Left lung (tissue), 4 donors: ENCODE measurements at regions not wholly inside any gene's neighbourhood (a gene's known extent, or its start where the extent isn't known, plus 50 kb on each side); places are given as distances from the start of the nearest gene placed in this dataset.

ENCODE experiments used
- ATAC-seq: fragments of 200-7000 bp; cut with Tn5 transposase; one replicate; pipeline ENCODE4 v1.9.1; 2020; ENCODE audit warnings: moderate library complexity
- DNase-seq, 4 donors: peaks; one replicate each; pipeline ENCODE4 v3.0.0-alpha.2; 2013 to 2020
- H3K27ac ChIP-seq, 2 donors: fragments of 200-600 bp; sonication (generic) in 1 of 2; one replicate each; pipeline versions ENCODE4 v1.5.0 to v1.8.0; 2020 to 2021
- H3K27me3 ChIP-seq, 2 donors: fragments of 200-600 bp; sonication (generic) in 1 of 2; one replicate each; pipeline versions ENCODE4 v1.5.0 to v1.8.0; 2020 to 2021
- H3K36me3 ChIP-seq, 2 donors: fragments of 200-600 bp; sonication (generic) in 1 of 2; one replicate each; pipeline versions ENCODE4 v1.5.0 to v1.8.0; 2020 to 2021
- H3K4me1 ChIP-seq, 2 donors: fragments of 200-600 bp; one replicate each; pipeline ENCODE4 v1.8.0; 2021
- H3K4me3 ChIP-seq, 2 donors: fragments of 200-600 bp; sonication (generic) in 1 of 2; one replicate each; pipeline versions ENCODE4 v1.5.0 to v1.8.0; 2020 to 2021; ENCODE audit warnings: mild to moderate bottlenecking in 1 of 2
- H3K9me3 ChIP-seq, 2 donors: fragments of 200-600 bp; sonication (generic) in 1 of 2; one replicate each; pipeline versions ENCODE4 v1.5.0 to v1.8.0; 2020 to 2021
- CTCF ChIP-seq, 2 donors: fragments of 200-600 bp; sonication (generic) in 1 of 2; IDR thresholded peaks; one replicate each; pipeline versions ENCODE4 v1.5.0 to v1.8.0; 2021; ENCODE audit warnings: antibody characterized with exemption in 2 of 2
- intact Hi-C, 2 donors: fragments of 100-400 bp; cut with DNase I; formaldehyde crosslinking; loops; one replicate each; pipeline versions ENCODE4 v1.11.2 to v1.14.2; 2022
- donor health status: DM: no; HTN: yes; CAD: no.
- donor health status: DM: no; HTN: no; CAD: no.

DNA sequence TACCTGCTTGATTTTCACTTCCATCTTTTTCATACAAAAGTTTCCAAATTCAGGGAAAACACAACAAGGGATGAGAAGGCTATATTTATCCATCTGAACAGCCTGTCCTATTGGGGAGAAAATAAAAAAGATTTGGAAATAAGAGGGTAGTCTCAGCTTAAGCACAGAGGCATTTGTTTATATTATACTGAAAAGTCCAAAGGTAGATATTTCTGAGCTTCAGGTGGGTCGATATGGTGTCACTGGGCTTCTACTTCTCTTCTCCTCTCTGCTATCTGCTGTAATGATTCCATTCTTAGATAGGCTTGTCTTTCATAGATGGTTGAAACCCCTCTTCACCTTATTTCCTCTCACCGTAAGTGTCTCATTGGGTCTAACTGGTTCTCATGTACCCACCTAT, 337.0 kb downstream of the INSC start:
- no peak for ATAC-seq
- Histone ChIP-seq H3K27me3 (no peaks in the 10 kb centered on the region), H3K27ac (no peak overlapping the region), H3K9me3 (peaks cover 0 to 2% of the 10 kb centered on the region in 2 donors), H3K4me1 (no peaks in the 10 kb centered on the region), H3K36me3 (no peaks in the 10 kb centered on the region), H3K4me3 (no peak overlapping the region)
- intact Hi-C loops = no loop called here
- TF ChIP-seq CTCF (IDR thresholded peaks at IDR 0.05) = no peak
- DNase-seq = no peak

GRCh38 chr11:15453211-15453765, 338.6 kb downstream of the INSC start:
- H3K4me3 ChIP-seq = no peak overlapping the region
- intact Hi-C loops = no loop called here
- H3K9me3 ChIP-seq = peaks cover 0 to 2% of the 10 kb centered on the region in 2 donors
- H3K27me3 ChIP-seq = no peaks in the 10 kb centered on the region
- no peaks in the 10 kb centered on the region for H3K4me1 ChIP-seq
- DNase-seq (no peak), ATAC-seq (no peak)
- no peak overlapping the region for H3K27ac ChIP-seq
- no peak for TF ChIP-seq CTCF (IDR thresholded peaks at IDR 0.05)
- no peaks in the 10 kb centered on the region for H3K36me3 ChIP-seq

DNA sequence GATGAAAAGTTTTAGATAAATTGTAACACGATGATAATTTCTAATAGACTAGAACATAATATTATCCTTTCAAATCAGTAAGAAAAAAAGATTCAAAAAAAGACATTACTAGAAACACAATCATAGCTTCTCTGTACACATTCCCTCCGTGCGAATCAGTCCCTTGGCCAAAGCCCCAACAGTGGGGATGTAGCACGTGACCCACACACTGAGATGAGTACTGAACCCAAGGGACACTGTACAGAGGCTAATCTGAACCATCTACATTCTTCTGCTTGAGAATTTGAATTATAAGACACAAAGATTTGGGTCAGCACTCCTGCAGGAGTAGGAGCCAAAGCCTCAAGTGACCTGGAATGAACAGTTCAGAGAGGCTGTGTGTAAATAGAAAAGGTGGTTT, 353.7 kb downstream of the INSC start:
- Histone ChIP-seq H3K4me3 (no peak overlapping the region), H3K4me1 (no peaks in the 10 kb centered on the region), H3K27ac (no peak overlapping the region), H3K36me3 (no peaks in the 10 kb centered on the region), H3K27me3 (no peaks in the 10 kb centered on the region), H3K9me3 (no peaks in the 10 kb centered on the region)
- no peak for TF ChIP-seq CTCF (IDR thresholded peaks at IDR 0.05)
- ATAC-seq (no peak), DNase-seq (no peak)
- intact Hi-C loops = no loop called here

DNA sequence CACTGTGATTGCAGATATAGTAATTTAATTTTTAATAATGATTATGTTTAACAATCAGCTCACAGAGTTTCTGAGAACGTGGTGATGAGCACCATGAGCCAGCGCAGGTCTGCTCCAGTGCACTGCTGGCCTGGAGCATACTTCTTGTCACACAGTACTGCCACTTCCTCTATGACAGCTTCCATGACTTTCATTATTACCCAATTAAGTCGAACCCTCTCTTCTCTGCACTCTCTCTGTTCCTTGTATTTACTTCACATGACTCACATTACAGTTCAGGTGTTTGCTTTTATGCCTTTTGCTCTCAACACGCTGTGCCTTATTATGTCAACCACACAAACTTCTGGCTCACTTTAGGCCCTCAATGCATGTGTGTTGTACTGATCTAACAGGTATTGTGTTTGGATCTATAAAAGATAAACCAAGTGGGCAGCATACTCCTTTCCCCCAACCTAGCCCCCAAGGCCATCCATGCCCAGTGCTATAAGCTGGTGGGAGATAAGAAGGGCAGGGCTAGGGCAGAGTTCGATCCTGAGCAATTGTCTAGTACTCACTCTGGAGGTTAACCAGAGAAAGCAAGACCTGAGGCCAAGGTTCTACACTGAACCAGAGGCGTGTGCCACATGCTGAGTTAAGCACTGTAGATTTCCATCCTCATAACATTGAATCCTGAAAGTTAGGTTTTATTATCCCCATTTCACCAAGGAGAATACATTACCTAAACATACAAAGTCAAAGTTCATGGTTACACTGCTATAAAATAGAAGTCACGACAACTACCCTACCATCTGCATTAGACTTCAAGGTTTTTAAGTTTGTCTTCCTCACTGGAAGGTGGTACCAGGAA, 356.5 kb downstream of the INSC start:
- intact Hi-C loops = no loop called here
- Histone ChIP-seq H3K27me3 (no peaks in the 10 kb centered on the region), H3K4me3 (no peak overlapping the region), H3K27ac (no peak overlapping the region), H3K9me3 (no peaks in the 10 kb centered on the region), H3K36me3 (no peaks in the 10 kb centered on the region), H3K4me1 (no peaks in the 10 kb centered on the region)
- DNase-seq = no peak
- ATAC-seq = peak; percentile 44
- no peak for TF ChIP-seq CTCF (IDR thresholded peaks at IDR 0.05)

GRCh38 chr11:15471895-15472799, 357.4 kb downstream of the INSC start:
- DNase-seq (no peak), ATAC-seq (no peak)
- no peak overlapping the region for H3K4me3 ChIP-seq
- no peak overlapping the region for H3K27ac ChIP-seq
- H3K27me3 ChIP-seq = no peaks in the 10 kb centered on the region
- no peaks in the 10 kb centered on the region for H3K9me3 ChIP-seq
- intact Hi-C loops = no loop called here
- no peaks in the 10 kb centered on the region for H3K4me1 ChIP-seq
- no peak for TF ChIP-seq CTCF (IDR thresholded peaks at IDR 0.05)
- no peaks in the 10 kb centered on the region for H3K36me3 ChIP-seq
